HG03045 (cell line): ENCODE measurements at regions not wholly inside any gene's neighbourhood (a gene's known extent, or its start where the extent isn't known, plus 50 kb on each side); places are given as distances from the start of the nearest gene placed in this dataset.

Source experiments
- ATAC-seq: cut with Tn5 transposase; IDR thresholded peaks from one replicate; pipeline ENCODE4 v1.9.1; 2021; ENCODE audit warnings: mild to moderate bottlenecking, moderate library complexity; ENCODE audit not compliant: unreplicated experiment

- no peak for ATAC-seq
These were observed 95.0 kb downstream of the DUSP6 start for GRCh38 chr12:89257340-89257739.

DNA sequence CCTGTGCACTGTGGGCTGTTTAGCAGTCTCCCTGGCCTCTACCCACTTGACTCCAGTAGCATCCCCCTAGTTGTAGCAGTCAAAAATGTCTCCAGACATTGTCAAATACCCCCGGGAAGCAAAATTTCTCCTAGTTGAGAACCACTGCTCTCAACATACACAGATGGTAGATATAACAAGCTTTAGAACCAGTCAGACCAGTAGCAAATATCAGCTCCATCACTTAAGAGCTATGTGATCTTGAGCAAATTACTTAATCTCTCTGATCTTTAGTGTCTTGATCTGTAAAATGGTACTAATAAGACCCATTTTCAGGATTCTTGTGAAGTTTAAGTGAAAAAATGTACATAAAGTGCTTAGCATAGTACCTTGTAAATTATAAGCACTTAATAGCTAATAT lies 96.2 kb downstream of the DUSP6 start:
- ATAC-seq = no peak

DNA sequence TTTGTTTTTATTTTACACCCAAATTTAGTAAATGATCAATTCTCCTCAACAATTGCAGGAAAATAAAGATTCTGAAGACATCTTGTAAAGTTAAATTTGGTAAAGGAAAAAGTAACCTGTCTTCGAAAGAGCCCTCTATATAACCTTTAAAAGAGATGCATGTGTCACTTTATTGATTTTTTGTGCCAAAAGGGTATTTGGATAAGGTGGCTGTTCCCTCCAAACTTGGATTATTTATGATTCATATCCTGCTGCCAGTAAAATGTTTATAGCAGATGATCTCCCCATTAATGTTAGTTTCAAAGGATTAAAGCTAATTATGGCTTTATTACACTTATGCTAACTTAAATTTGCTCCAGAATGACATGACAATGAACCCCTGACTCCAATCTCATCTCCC lies 98.8 kb downstream of the DUSP6 start:
- ATAC-seq = no peak

DNA sequence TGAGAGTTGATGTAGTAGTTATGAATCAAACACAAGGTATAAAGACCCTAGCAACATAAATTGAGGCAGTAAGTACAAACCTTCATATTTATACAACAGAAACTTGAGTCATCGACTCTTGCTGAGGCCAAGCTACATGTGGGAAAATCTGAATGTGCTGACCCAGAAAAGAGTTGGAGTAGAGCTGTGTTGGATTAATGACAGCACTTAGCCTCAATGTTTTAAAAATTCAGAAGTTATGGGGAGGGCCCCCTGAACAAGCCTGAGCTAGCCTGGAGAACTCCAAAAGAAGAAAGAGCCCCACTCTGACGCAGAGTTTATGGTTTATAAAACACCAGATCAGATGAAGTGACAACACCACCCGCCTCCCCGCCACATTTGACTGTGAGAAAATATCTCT lies 100.0 kb downstream of the DUSP6 start:
- no peak for ATAC-seq

DNA sequence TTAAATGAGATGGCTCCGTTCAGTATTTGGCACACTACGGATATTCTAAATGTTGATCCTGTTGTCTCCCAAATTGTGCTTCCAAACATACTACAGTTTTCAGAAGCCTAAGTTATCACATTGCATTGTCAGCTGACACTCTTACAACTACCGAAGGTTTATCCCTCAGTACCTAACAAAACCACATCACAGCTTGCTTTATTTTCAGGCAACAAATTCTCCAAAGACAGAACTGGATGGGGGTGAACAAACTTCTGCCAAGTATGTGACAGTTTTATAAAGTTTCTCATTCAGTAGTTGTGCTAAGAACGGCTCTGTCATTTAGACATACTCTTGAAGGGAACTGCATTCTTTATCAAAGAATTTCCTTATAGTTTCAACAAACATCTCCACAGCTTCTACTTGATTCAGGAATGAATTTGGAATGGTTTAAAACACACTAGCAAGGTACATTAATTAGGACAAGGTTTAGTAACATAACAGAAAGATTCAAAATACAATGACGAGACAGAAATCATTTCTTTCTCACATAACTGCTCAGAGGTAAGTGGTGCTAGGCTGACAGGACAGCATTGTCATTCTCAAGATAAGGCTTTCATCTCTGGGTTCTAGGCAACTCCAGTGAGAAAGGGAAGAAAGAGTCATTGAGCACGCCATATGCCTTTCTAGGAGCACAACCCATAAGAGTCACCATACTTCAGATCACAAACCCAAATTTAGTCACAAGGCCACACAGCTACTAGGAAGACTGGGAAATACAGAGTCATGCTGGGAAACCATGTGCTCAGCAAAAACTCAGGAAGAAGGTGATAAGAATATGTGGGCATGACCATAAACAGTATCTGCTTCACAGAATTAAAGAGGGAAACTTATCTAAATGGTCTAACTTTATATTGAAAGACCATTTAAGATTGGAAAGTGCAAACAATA lies 100.7 kb downstream of the DUSP6 start:
- no peak for ATAC-seq

DNA sequence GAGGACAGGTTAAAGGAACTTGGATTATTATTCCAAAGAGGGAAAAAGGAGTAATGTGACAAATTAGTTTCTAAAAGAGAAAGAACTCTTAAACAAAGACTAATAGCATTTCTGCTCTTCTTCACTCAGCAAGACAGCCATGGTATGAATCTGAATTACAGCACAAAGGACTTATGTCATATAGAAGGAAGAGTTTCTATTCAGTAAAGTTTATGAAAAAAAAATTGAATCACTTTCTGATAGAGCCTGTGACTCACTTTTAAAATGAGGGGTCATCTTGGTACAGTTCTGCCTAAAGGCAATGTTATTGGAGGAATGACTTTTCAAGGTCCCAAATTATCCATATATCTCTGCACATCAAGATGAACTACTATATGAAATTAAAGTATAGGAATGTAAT lies 101.7 kb downstream of the DUSP6 start:
- ATAC-seq = no peak

DNA sequence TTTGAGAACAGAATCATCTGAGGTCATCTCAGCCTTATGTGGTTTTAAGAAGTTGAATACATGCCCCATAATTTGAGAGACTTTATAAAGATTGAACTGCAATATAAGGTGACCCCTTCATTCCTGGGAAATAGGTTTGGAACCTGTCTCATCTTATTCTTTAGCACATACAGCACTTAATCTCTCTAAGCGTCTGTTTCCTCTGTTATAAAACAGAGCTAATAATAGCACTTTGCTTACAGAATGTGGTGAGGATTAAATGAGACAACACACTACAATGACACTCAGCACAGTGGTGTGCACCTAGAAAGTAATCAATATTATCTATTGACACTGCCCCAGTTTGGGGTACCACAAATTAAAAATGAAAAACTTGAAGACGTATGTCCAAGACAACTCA lies 102.1 kb downstream of the DUSP6 start:
- no peak for ATAC-seq

GRCh38 chr12:89247967-89248366 lies 104.3 kb downstream of the DUSP6 start:
- no peak for ATAC-seq

- ATAC-seq = no peak
These were observed 104.8 kb downstream of the DUSP6 start for GRCh38 chr12:89247541-89247942.

DNA sequence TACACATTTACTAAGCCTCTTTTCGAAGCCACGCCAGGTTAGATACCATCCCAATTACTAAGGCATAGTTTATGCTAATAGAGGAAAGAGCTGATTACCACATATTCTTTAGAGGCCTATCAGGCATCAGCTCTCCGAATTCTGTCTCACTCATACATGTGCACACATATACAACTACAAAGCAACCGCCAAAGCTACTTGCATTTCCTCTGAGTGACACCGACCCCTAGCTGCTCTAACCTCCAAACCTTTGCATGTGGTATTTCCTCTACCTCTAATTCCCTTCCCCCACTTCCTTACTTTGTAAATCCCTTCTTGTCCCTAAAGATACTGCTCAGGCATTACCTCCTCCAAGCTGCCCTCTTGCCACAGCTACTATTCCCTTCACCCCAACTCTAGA lies 107.2 kb downstream of the DUSP6 start:
- no peak for ATAC-seq

- ATAC-seq = no peak
These were observed 107.8 kb downstream of the DUSP6 start for GRCh38 chr12:89244536-89244935.

DNA sequence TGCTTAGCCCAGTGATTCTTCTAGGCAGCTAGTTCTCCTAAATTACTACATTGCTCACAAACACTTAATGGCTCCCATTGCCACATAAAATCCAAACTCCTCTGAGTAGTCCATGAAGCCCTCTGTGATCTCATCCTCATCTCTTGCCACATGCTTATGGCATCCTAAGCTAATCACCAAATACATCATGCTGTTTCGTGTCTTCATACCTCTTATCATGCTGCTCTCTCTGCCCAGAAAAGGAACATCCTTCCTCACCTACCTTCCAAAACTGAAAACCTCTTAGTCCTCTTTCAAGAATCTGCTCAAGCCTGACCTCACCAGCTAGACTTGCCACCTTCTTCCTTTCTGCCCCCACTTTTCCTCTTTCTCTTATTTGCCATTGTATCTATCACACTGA lies 108.5 kb downstream of the DUSP6 start:
- no peak for ATAC-seq

GRCh38 chr12:89239534-89239933 lies 112.8 kb downstream of the DUSP6 start:
- ATAC-seq = no peak

DNA sequence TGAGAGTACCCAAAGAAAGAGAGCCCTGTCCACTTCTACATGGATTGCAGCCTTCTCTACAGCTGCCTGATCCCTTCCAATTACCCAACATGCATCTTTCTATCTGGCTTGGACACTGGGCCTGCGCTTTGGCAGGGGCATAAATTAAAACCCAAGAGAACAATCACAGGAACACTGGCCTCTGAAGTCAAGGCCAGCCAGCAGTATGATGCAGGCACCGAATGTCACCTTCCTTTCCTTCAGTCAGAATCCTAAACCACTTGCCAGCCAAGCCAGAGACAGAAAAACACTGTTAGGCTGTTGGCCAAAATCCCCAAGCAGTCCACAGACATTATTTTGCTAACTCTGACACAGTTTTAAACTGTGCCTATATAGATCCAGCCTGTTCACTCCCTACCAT lies 113.7 kb downstream of the DUSP6 start:
- no peak for ATAC-seq

GRCh38 chr12:89237763-89238162 lies 114.5 kb downstream of the DUSP6 start:
- ATAC-seq = no peak

GRCh38 chr12:89236748-89237383 lies 115.4 kb downstream of the DUSP6 start:
- ATAC-seq = no peak

- ATAC-seq = no peak
These were observed 116.1 kb downstream of the DUSP6 start for GRCh38 chr12:89236237-89236636.

GRCh38 chr12:89235189-89235993 lies 116.9 kb downstream of the DUSP6 start:
- ATAC-seq = no peak

GRCh38 chr12:89234324-89235114 lies 117.8 kb downstream of the DUSP6 start:
- ATAC-seq = no peak

DNA sequence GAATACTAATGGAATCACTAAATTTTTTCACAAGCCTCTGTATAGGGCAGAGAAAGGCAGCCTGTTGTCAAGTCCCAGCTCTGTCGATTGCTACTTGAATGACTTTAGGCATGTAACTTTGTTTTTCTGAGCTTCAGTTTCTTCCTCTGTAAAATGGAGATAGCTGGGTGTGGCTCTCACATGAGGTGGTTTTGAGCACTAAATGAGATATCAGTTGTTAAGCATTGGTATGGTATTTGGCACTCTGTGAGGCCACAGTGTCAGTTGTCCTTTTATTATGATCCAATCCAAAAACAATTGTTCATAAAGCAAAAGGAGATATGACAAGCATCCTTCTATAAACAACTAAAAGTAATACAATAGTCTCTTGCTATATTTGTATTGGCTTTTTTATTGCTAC lies 120.6 kb downstream of the DUSP6 start:
- no peak for ATAC-seq
